ENCODE measurements at regions not wholly inside any gene's neighbourhood (a gene's known extent, or its start where the extent isn't known, plus 50 kb on each side); places are given as distances from the start of the nearest gene placed in this dataset.

DNA sequence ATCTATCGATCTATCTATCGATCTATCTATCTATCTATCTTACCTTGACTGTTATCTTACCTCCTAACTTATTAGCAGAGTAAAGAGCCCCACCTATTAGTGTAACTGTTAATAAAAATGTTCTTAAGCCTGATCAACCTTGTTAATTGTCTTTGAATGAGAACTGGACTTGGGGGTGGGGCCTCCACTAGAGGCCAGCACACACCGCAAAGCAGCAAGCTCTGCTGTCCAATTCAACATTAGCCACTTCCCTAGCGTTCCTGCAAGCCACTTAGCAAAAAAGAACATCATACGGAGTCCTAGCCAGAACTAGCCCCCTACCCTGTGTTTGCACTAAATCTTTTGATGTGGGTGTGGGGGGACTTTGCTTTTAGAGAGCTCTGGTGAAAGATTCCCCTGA, 515.8 kb downstream of the KDM4C start:
- H3K9ac ChIP-seq (ENCODE audit: insufficient read depth, low read length), result no peak overlapping the region
- peak; percentile 6 to 65 for DNase-seq (ENCODE audit: low read depth in 2 of 2)
- peaks cover 7% of the 10 kb centered on the region for H3K27me3 ChIP-seq (ENCODE audit: control insufficient read depth, insufficient read depth, low read length)
- H3K4me2 ChIP-seq (ENCODE audit: extremely low read depth, insufficient read depth, low read length), result no peak overlapping the region
- no peaks in the 10 kb centered on the region for H3K4me1 ChIP-seq (ENCODE audit: control insufficient read depth, extremely low read depth, insufficient read depth, low read length)
- H3K9me3 ChIP-seq (ENCODE audit: control insufficient read depth, insufficient read depth, low read depth, low read length), result no peaks in the 10 kb centered on the region
- no peaks in the 10 kb centered on the region for H3K79me2 ChIP-seq (ENCODE audit: control insufficient read depth, insufficient read depth, low read length)
- H3K4me3 ChIP-seq (replicated peaks in 1 of 4; ENCODE audit: control extremely low read depth in 1 of 4, insufficient read depth in 1 of 4, low read depth in 3 of 4, low read length in 4 of 4), result no peak overlapping the region
- H2AFZ ChIP-seq (ENCODE audit: low read length), result no peak overlapping the region
- TF ChIP-seq, protein P1, sequence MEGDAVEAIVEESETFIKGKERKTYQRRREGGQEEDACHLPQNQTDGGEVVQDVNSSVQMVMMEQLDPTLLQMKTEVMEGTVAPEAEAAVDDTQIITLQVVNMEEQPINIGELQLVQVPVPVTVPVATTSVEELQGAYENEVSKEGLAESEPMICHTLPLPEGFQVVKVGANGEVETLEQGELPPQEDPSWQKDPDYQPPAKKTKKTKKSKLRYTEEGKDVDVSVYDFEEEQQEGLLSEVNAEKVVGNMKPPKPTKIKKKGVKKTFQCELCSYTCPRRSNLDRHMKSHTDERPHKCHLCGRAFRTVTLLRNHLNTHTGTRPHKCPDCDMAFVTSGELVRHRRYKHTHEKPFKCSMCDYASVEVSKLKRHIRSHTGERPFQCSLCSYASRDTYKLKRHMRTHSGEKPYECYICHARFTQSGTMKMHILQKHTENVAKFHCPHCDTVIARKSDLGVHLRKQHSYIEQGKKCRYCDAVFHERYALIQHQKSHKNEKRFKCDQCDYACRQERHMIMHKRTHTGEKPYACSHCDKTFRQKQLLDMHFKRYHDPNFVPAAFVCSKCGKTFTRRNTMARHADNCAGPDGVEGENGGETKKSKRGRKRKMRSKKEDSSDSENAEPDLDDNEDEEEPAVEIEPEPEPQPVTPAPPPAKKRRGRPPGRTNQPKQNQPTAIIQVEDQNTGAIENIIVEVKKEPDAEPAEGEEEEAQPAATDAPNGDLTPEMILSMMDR (conservative IDR thresholded peaks at IDR 0.05 in 1 of 2, IDR thresholded peaks at IDR 0.05 in 1 of 2; ENCODE audit: low read depth in 1 of 2, low read length in 2 of 2), result peak; percentile 48 to 74
- TF ChIP-seq EZH2 (IDR thresholded peaks at IDR 0.05; ENCODE audit: low read length, missing control alignments), result no peak
- H3K36me3 ChIP-seq (ENCODE audit: control insufficient read depth, insufficient read depth, low read length), result no peaks in the 10 kb centered on the region
- H4K20me1 ChIP-seq (ENCODE audit: control insufficient read depth, extremely low read depth, insufficient read depth, low read length), result no peaks in the 10 kb centered on the region
- no peak overlapping the region for H3K27ac ChIP-seq (ENCODE audit: insufficient read depth, low read length)

DNA sequence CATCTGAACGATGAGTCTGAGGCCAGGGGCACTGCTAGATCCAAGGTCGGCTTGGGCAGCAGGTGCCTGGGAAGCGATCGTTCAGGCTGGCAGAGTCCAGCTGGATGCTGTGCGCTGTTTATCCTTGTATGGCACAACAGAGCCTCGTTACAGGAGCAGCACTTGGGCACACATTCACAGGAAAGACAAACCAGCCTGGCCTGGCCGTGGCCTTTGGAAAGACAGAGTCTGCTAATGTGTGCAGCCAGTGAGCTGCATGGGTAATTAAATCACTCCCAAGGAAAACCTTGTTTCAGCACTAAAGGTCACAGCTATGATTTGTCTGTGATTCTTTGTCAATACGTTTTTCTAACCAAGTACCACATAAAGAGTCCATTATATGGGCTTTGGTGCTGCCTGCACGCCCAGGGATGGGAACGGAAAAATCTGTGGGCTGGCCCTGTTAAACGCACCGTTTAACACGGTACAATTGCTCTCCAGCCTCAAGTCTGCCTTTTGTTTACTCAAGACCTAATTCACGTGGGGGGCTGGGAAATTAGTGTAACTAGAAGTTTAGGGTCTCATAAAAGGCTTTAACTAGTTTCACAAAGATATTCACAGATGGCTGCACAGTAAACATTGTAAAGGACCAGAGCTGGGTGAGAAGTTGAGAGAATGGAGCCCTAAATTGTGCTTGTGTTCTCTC, 509.3 kb downstream of the KDM4C start:
- H4K20me1 ChIP-seq (ENCODE audit: control insufficient read depth, extremely low read depth, insufficient read depth, low read length), result no peaks in the 10 kb centered on the region
- DNase-seq (ENCODE audit: low read depth in 2 of 2), result no peak
- H3K9me3 ChIP-seq (ENCODE audit: control insufficient read depth, insufficient read depth, low read depth, low read length), result no peaks in the 10 kb centered on the region
- H3K4me2 ChIP-seq (ENCODE audit: extremely low read depth, insufficient read depth, low read length), result no peak overlapping the region
- H3K27ac ChIP-seq (ENCODE audit: insufficient read depth, low read length), result no peak overlapping the region
- no peaks in the 10 kb centered on the region for H3K27me3 ChIP-seq (ENCODE audit: control insufficient read depth, insufficient read depth, low read length)
- no peak overlapping the region for H3K9ac ChIP-seq (ENCODE audit: insufficient read depth, low read length)
- TF ChIP-seq, protein P1 (conservative IDR thresholded peaks at IDR 0.05 in 1 of 2, IDR thresholded peaks at IDR 0.05 in 1 of 2; ENCODE audit: low read depth in 1 of 2, low read length in 2 of 2), result no peak
- no peak for TF ChIP-seq EZH2 (IDR thresholded peaks at IDR 0.05; ENCODE audit: low read length, missing control alignments)
- H3K4me1 ChIP-seq (ENCODE audit: control insufficient read depth, extremely low read depth, insufficient read depth, low read length), result no peaks in the 10 kb centered on the region
- no peaks in the 10 kb centered on the region for H3K79me2 ChIP-seq (ENCODE audit: control insufficient read depth, insufficient read depth, low read length)
- no peak overlapping the region for H3K4me3 ChIP-seq (replicated peaks in 1 of 4; ENCODE audit: control extremely low read depth in 1 of 4, insufficient read depth in 1 of 4, low read depth in 3 of 4, low read length in 4 of 4)
- H2AFZ ChIP-seq (ENCODE audit: low read length), result no peak overlapping the region
- no peaks in the 10 kb centered on the region for H3K36me3 ChIP-seq (ENCODE audit: control insufficient read depth, insufficient read depth, low read length)

DNA sequence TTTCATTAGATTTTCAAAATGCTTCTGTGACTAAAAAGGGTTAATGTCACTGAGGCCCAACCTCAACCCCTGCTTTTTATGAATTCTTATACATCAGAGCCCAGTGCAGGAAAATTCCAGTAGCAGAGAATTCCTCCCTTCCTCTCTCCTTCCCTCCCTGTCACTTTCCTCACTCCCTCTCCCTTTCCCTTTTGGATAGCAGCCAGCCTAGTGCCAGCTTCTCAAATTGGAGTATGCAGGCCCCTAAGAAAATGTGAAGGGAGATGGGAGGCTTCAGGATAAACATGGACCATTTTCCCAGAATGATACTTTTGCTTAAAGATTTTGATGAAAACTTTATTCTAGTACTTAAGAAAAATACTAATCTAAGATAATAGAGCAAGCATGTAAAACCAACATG, 507.4 kb downstream of the KDM4C start:
- TF ChIP-seq, protein P1 (conservative IDR thresholded peaks at IDR 0.05 in 1 of 2, IDR thresholded peaks at IDR 0.05 in 1 of 2; ENCODE audit: low read depth in 1 of 2, low read length in 2 of 2), result no peak
- no peak for TF ChIP-seq EZH2 (IDR thresholded peaks at IDR 0.05; ENCODE audit: low read length, missing control alignments)
- Histone ChIP-seq H3K4me1 (ENCODE audit: control insufficient read depth, extremely low read depth, insufficient read depth, low read length) (no peaks in the 10 kb centered on the region), H3K27ac (ENCODE audit: insufficient read depth, low read length) (no peak overlapping the region)

More for the DNA sequence above, 507.4 kb downstream of the KDM4C start:
- Histone ChIP-seq H4K20me1 (ENCODE audit: control insufficient read depth, extremely low read depth, insufficient read depth, low read length) (no peaks in the 10 kb centered on the region), H3K79me2 (ENCODE audit: control insufficient read depth, insufficient read depth, low read length) (no peaks in the 10 kb centered on the region), H3K4me2 (ENCODE audit: extremely low read depth, insufficient read depth, low read length) (no peak overlapping the region), H3K27me3 (ENCODE audit: control insufficient read depth, insufficient read depth, low read length) (no peaks in the 10 kb centered on the region), H3K9ac (ENCODE audit: insufficient read depth, low read length) (no peak overlapping the region), H3K9me3 (ENCODE audit: control insufficient read depth, insufficient read depth, low read depth, low read length) (no peaks in the 10 kb centered on the region), H3K4me3 (replicated peaks in 1 of 4; ENCODE audit: control extremely low read depth in 1 of 4, insufficient read depth in 1 of 4, low read depth in 3 of 4, low read length in 4 of 4) (no peak overlapping the region), H3K36me3 (ENCODE audit: control insufficient read depth, insufficient read depth, low read length) (no peaks in the 10 kb centered on the region), H2AFZ (ENCODE audit: low read length) (no peak overlapping the region)
- no peak for DNase-seq (ENCODE audit: low read depth in 2 of 2)

All from fibroblast of lung (primary cell).